ENCODE measurements at regions not wholly inside any gene's neighbourhood (a gene's known extent, or its start where the extent isn't known, plus 50 kb on each side); places are given as distances from the start of the nearest gene placed in this dataset.

DNA sequence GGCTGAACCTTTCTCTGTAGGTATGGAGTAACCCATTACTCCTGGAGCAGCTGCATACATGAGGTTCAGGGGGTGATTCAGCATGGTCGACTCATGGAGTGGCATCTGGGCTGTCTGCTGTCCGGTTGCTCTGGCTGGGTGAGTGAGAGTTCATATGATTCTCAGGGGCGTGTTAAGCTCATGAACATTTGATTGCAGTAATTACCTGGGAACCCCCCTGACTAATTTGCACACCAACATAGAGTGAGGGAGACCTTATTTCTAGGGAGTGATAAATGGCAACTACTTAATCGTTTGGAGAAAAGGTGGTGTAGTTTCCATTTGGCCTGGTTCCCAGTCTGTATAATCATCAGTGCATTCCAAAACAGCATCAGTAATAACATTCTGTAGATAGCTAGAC lies 661.9 kb downstream of the ETS1 start:
- no peak for DNase-seq

DNA sequence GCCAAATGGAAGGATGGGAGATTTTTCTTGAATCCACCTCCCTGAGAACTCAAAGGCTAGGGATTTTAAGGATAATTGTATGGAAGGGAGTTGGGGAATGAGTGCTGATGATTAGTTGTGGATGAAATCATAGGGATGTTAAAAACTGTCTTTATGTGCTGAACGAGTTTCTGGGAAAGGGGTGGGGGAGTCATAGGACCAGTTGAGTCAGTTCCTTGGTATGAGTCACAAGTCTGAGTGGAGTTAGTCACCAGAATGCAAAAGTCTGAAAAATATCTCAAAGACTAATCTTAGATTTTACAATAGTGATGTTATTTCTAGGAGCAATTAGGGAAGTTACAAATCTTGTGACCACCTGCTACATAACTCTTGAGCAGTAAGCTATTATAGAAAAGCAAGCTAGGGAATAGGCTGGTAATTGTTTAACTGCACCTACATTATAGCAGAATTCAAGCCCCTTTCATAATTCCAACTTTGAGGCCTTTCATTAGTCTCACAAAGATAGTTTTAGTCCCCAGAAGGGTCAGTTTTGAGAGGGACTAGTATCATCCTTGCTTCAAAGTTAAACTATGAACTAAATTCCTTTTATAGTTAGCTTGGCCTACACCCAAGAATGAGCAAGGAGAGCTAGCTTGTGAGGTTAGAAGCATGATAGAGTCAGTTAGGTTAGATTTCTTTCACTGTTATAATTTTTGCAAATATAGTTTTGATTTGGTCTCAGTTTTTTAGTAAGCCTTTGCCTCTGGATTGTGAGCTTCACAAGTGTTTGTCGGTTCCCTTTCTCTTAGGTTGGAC lies 668.0 kb downstream of the ETS1 start:
- DNase-seq, result no peak

GRCh38 chr11:127902382-127902781 lies 685.0 kb downstream of the ETS1 start:
- no peak for DNase-seq

GRCh38 chr11:127898422-127899365 lies 688.7 kb downstream of the ETS1 start:
- DNase-seq, result no peak

- no peak for DNase-seq
Measured at GRCh38 chr11:127895776-127896175, 691.6 kb downstream of the ETS1 start.

- no peak for DNase-seq
Measured at GRCh38 chr11:127894316-127894715, 693.0 kb downstream of the ETS1 start.

DNA sequence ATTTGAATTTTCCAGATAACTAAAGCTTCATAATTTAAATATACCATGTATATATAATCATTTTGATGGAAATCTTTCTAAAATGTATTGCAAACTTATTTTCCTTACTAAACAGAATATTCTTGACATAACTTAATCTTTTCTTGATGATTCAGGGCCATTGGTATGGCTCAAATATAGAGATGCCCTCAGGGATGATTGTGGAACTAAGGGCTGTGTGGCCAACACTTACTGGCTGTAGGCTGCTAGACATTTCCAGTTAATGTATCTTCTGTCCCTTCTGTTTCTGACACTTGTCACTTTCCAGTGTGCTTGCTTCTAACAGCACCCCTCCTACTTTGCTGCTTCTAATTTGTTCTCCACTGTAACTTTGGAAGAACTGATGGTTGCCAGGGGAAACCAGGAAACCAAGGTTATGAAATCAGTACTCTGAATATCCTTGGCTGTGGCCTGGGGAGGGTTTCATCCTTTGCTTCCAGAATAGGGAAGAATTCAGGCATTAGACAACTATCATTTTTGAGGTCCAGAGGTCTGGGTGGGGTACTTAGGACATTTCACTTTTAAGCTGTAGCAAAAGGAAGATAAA lies 697.2 kb downstream of the ETS1 start:
- no peak for DNase-seq

DNA sequence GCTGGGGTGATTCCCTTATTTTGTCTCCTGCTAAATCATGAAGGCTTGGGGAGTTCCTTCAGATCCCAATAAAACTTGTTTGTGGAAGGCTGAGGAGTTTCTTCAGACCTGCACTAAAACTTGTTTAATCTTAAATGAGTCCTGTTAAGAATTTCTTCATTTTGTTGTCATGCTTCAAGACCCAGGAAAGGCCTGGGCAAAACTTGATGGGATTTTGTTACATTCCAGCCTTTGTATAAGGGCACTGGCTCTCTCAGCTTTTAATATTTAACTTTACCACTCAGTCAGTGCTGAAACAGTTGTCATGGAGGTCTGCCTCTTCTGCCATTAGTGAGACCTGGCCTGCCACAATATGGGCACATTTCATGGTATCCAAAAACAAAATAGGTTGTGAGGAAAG lies 699.0 kb downstream of the ETS1 start:
- DNase-seq, result no peak

GRCh38 chr11:127875131-127875530 lies 712.2 kb downstream of the ETS1 start:
- DNase-seq, result no peak

GRCh38 chr11:127873478-127873877 lies 713.9 kb downstream of the ETS1 start:
- no peak for DNase-seq

DNA sequence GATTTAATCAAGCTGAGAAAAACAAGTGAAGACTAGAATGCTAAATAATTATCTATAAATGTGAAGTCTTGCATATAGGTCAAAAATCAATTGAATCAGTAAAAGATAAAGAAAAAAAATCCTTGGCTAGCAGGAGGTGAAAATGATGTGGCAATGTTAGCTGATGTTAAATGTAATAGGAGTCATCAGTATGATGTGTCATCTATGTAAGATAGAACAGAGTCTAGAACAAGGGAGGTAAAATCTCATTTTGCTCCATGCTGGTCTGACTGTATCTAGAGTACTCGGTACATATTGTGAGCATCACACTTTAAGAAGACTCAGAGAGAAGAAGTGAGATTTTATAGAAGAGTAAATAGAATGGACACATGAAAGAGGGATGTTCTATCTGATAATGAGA lies 721.2 kb downstream of the ETS1 start:
- DNase-seq, result no peak

GRCh38 chr11:127864861-127865260 lies 722.5 kb downstream of the ETS1 start:
- DNase-seq, result no peak

DNA sequence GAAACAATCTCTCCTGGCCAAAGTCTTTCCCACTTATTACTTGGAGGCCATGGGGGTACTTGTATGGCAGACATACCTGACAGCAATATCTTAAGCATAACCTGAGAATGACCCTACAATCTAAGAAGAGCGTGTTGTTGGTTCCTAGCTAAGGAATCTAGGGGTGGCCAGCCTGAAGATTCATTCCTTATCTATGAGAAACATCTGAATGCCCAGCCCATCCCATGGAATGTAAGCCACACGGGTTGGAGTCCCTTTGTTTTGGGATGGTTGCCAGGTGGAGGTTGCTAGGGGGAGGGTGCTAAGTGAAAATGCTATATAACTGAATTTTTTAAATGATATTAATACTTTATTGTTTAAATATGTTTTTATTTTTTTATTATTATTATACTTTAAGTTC lies 725.0 kb downstream of the ETS1 start:
- no peak for DNase-seq

GRCh38 chr11:127859941-127860354 lies 727.4 kb downstream of the ETS1 start:
- no peak for DNase-seq

GRCh38 chr11:127844876-127845275 lies 742.5 kb downstream of the ETS1 start:
- no peak for DNase-seq

GRCh38 chr11:127843483-127844396 lies 743.6 kb downstream of the ETS1 start:
- DNase-seq, result peak; percentile 22 to 31

GRCh38 chr11:127825183-127825582 lies 762.2 kb downstream of the ETS1 start:
- DNase-seq, result no peak

GRCh38 chr11:127818625-127819024 lies 768.7 kb downstream of the ETS1 start:
- no peak for DNase-seq

DNA sequence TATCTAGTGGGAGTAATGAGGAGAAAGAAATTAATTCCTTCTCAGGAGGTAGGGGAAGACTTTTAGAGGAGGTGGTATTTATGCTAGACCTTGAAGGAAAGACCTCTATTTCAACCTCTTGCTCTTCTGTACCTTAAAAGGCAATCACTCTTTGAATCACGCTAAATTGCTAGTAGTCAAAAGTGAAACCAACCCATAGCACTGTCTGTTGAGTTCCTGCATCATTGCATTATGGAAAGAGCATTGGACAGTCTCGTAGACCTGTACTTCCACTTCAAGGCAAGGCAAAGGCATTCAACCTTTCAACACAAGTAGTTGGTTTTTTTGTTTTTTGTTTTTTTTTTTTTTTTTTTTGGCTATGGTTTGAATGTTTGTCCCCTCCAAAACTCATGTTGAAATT lies 770.4 kb downstream of the ETS1 start:
- DNase-seq, result no peak

- no peak for DNase-seq
Measured at GRCh38 chr11:127815331-127815730, 772.0 kb downstream of the ETS1 start.

GRCh38 chr11:127806501-127806900 lies 780.9 kb downstream of the ETS1 start:
- DNase-seq, result no peak

- DNase-seq, result no peak
Measured at GRCh38 chr11:127805771-127806170, 781.6 kb downstream of the ETS1 start.

All from CD4-positive, alpha-beta T cell treated with Interleukin-4 for 1 hour (primary cell).